ENCODE measurements at regions not wholly inside any gene's neighbourhood (a gene's known extent, or its start where the extent isn't known, plus 50 kb on each side); places are given as distances from the start of the nearest gene placed in this dataset.

GRCh38 chr15:39444735-39445470, 136.0 kb upstream of the THBS1 start:
- DNase-seq = no peak

- DNase-seq = no peak
Measured at GRCh38 chr15:39445931-39446330, 134.9 kb upstream of the THBS1 start.

- no peak for DNase-seq
Measured at GRCh38 chr15:39447346-39447745, 133.5 kb upstream of the THBS1 start.

- no peak for DNase-seq
Measured at GRCh38 chr15:39447881-39448280, 133.0 kb upstream of the THBS1 start.

- no peak for DNase-seq
Measured at GRCh38 chr15:39448409-39448808, 132.5 kb upstream of the THBS1 start.

GRCh38 chr15:39451121-39451688, 129.7 kb upstream of the THBS1 start:
- no peak for DNase-seq

GRCh38 chr15:39451871-39452270, 129.0 kb upstream of the THBS1 start:
- no peak for DNase-seq

- no peak for DNase-seq
Measured at GRCh38 chr15:39453620-39454019, 127.3 kb upstream of the THBS1 start.

- no peak for DNase-seq
Measured at GRCh38 chr15:39454189-39454986, 126.5 kb upstream of the THBS1 start.

GRCh38 chr15:39455471-39455991, 125.3 kb upstream of the THBS1 start:
- no peak for DNase-seq

GRCh38 chr15:39456159-39456558, 124.7 kb upstream of the THBS1 start:
- no peak for DNase-seq

- DNase-seq = no peak
Measured at GRCh38 chr15:39456582-39457330, 124.1 kb upstream of the THBS1 start.

GRCh38 chr15:39458131-39458530, 122.7 kb upstream of the THBS1 start:
- no peak for DNase-seq

- no peak for DNase-seq
Measured at GRCh38 chr15:39459548-39459947, 121.3 kb upstream of the THBS1 start.

- no peak for DNase-seq
Measured at GRCh38 chr15:39460748-39461147, 120.1 kb upstream of the THBS1 start.

- no peak for DNase-seq
Measured at GRCh38 chr15:39461536-39462130, 119.2 kb upstream of the THBS1 start.

- DNase-seq = no peak
Measured at GRCh38 chr15:39462691-39463090, 118.2 kb upstream of the THBS1 start.

- DNase-seq = no peak
Measured at GRCh38 chr15:39465843-39466749, 114.8 kb upstream of the THBS1 start.

GRCh38 chr15:39466750-39467105, 114.2 kb upstream of the THBS1 start:
- no peak for DNase-seq

- DNase-seq = no peak
Measured at GRCh38 chr15:39468331-39468730, 112.5 kb upstream of the THBS1 start.

GRCh38 chr15:39468828-39469227, 112.1 kb upstream of the THBS1 start:
- no peak for DNase-seq

Data from activated CD8-positive, alpha-beta memory T cell treated with anti-CD3 and anti-CD28 coated beads, Interleukin-2, amount 50 U/mL, for 48 hours (primary cell).